ENCODE measurements at regions not wholly inside any gene's neighbourhood (a gene's known extent, or its start where the extent isn't known, plus 50 kb on each side); places are given as distances from the start of the nearest gene placed in this dataset.

- DNase-seq, result no peak
- 53 to 64% (median 59%) methylated on average over 1 of the region's 1 CpG for WGBS, 5 donors
- Histone ChIP-seq H3K4me1 (no peaks in the 10 kb centered on the region), H3K27me3 (replicated peaks in 1 of 7) (no peaks in the 10 kb centered on the region), H3K36me3 (no peaks in the 10 kb centered on the region), H3K27ac (no peak overlapping the region), H3K9me3 (no peaks in the 10 kb centered on the region), H3K4me3 (no peak overlapping the region)
- TF ChIP-seq POLR2AphosphoS5 (IDR thresholded peaks at IDR 0.05), result no peak
- TF ChIP-seq CTCF (IDR thresholded peaks at IDR 0.05 in 8 of 11, conservative IDR thresholded peaks at IDR 0.05 in 3 of 11), result no peak
- TF ChIP-seq POLR2A (IDR thresholded peaks at IDR 0.05), result no peak
- intact Hi-C loops (cut with DNase I; ENCODE audit: low total_unique reads), result no loop called here
Measured at GRCh38 chr1:67923074-67923473, 89.8 kb upstream of the GNG12 start.

- TF ChIP-seq POLR2A (IDR thresholded peaks at IDR 0.05), result no peak
- no peak for TF ChIP-seq CTCF (IDR thresholded peaks at IDR 0.05 in 8 of 11, conservative IDR thresholded peaks at IDR 0.05 in 3 of 11)
- TF ChIP-seq POLR2AphosphoS5 (IDR thresholded peaks at IDR 0.05), result no peak
- Histone ChIP-seq H3K27ac (no peak overlapping the region), H3K36me3 (no peaks in the 10 kb centered on the region), H3K4me1 (no peaks in the 10 kb centered on the region), H3K4me3 (no peak overlapping the region), H3K27me3 (replicated peaks in 1 of 7) (no peaks in the 10 kb centered on the region), H3K9me3 (no peaks in the 10 kb centered on the region)
- intact Hi-C loops (cut with DNase I; ENCODE audit: low total_unique reads), result no loop called here
- DNase-seq, result no peak
- WGBS, 5 donors, result 81 to 87% (median 83%) methylated on average over 4 of the region's 4 CpGs
Measured at GRCh38 chr1:67921725-67922489, 88.6 kb upstream of the GNG12 start.

- no peak for DNase-seq
- TF ChIP-seq CTCF (IDR thresholded peaks at IDR 0.05 in 8 of 11, conservative IDR thresholded peaks at IDR 0.05 in 3 of 11), result no peak
- TF ChIP-seq POLR2AphosphoS5 (IDR thresholded peaks at IDR 0.05), result no peak
- no peak for TF ChIP-seq POLR2A (IDR thresholded peaks at IDR 0.05)
- H3K4me3 ChIP-seq, result no peak overlapping the region
- WGBS, 5 donors, result 80 to 87% (median 81%) methylated on average over 10 of the region's 10 CpGs
- H3K4me1 ChIP-seq, result no peaks in the 10 kb centered on the region
- H3K36me3 ChIP-seq, result no peaks in the 10 kb centered on the region
- intact Hi-C loops (cut with DNase I; ENCODE audit: low total_unique reads), result no loop called here
- no peaks in the 10 kb centered on the region for H3K27me3 ChIP-seq (replicated peaks in 1 of 7)
- H3K27ac ChIP-seq, result no peak overlapping the region
- no peaks in the 10 kb centered on the region for H3K9me3 ChIP-seq
Measured at GRCh38 chr1:67919274-67920072, 86.2 kb upstream of the GNG12 start.

GRCh38 chr1:67918067-67918466 lies 84.8 kb upstream of the GNG12 start:
- no peaks in the 10 kb centered on the region for H3K4me1 ChIP-seq
- WGBS, 5 donors, result 75 to 89% (median 80%) methylated on average over 2 of the region's 2 CpGs
- intact Hi-C loops (cut with DNase I; ENCODE audit: low total_unique reads), result no loop called here

More at GRCh38 chr1:67918067-67918466, 84.8 kb upstream of the GNG12 start:
- no peaks in the 10 kb centered on the region for H3K27me3 ChIP-seq (replicated peaks in 1 of 7)
- no peak overlapping the region for H3K4me3 ChIP-seq
- TF ChIP-seq CTCF (IDR thresholded peaks at IDR 0.05 in 8 of 11, conservative IDR thresholded peaks at IDR 0.05 in 3 of 11), result no peak
- TF ChIP-seq POLR2AphosphoS5 (IDR thresholded peaks at IDR 0.05), result no peak
- no peak for TF ChIP-seq POLR2A (IDR thresholded peaks at IDR 0.05)
- H3K36me3 ChIP-seq, result no peaks in the 10 kb centered on the region
- no peak overlapping the region for H3K27ac ChIP-seq
- no peaks in the 10 kb centered on the region for H3K9me3 ChIP-seq
- DNase-seq, result no peak
